Hepatocyte (in vitro differentiated cells): ENCODE measurements at regions not wholly inside any gene's neighbourhood (a gene's known extent, or its start where the extent isn't known, plus 50 kb on each side); places are given as distances from the start of the nearest gene placed in this dataset.

ENCODE experiments used
- EZH2phosphoT487 ChIP-seq: fragments of 200-600 bp; sonication (generic); IDR thresholded peaks from one replicate; pipeline ENCODE4 v1.6.1; 2018; ENCODE audit warnings: antibody characterized with exemption, mild to moderate bottlenecking, low read depth, moderate library complexity; ENCODE audit not compliant: unreplicated experiment, severe bottlenecking
- TF ChIP-seq, protein P1 (sequence below): fragments of 200-600 bp; sonication (generic); IDR thresholded peaks from 2 replicates; pipeline ENCODE4 v1.5.1; 2016; ENCODE audit warnings: antibody characterized with exemption, mild to moderate bottlenecking; ENCODE audit not compliant: poor library complexity

DNA sequence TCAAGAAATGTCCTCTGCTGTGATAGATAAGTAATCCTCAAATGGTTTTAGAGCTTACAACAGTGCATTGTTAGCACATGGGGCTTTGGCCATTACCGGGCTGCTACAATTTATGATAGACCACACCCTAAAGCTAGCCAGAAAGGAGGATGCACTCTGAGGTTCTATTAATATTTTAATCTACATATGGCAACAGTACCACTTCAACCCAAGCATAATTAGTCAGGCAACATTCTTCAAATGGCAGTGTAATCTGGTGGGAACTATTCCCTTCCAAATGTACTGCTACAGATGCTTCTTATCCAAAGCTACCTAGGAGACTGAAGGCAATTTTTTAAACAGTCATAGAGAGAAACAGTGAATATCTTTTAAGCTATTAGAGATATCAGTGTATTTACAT, 697.6 kb downstream of the KCNA4 start:
- TF ChIP-seq EZH2phosphoT487 = no peak
- TF ChIP-seq, protein P1, sequence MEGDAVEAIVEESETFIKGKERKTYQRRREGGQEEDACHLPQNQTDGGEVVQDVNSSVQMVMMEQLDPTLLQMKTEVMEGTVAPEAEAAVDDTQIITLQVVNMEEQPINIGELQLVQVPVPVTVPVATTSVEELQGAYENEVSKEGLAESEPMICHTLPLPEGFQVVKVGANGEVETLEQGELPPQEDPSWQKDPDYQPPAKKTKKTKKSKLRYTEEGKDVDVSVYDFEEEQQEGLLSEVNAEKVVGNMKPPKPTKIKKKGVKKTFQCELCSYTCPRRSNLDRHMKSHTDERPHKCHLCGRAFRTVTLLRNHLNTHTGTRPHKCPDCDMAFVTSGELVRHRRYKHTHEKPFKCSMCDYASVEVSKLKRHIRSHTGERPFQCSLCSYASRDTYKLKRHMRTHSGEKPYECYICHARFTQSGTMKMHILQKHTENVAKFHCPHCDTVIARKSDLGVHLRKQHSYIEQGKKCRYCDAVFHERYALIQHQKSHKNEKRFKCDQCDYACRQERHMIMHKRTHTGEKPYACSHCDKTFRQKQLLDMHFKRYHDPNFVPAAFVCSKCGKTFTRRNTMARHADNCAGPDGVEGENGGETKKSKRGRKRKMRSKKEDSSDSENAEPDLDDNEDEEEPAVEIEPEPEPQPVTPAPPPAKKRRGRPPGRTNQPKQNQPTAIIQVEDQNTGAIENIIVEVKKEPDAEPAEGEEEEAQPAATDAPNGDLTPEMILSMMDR = no peak
